H1 (cell line): ENCODE measurements at regions not wholly inside any gene's neighbourhood (a gene's known extent, or its start where the extent isn't known, plus 50 kb on each side); places are given as distances from the start of the nearest gene placed in this dataset.

Experiments used
- CTCF ChIP-seq, 3 experiments: IDR thresholded peaks; 1 replicate in 2 of 3; 2 replicates in 1 of 3; pipeline versions ENCODE4 v1.5.1 to v1.6.1; 2011; ENCODE audit warnings: low read length in 3 of 3, mild to moderate bottlenecking in 3 of 3, inconsistent platforms in 2 of 3, low read depth in 1 of 3, moderate library complexity in 1 of 3; ENCODE audit not compliant: insufficient read depth in 1 of 3; ENCODE audit errors: control extremely low read depth in 1 of 3
- PHF8 ChIP-seq: fragments of 200-600 bp; sonication (generic); conservative IDR thresholded peaks from 2 replicates; pipeline ENCODE4 v1.7.1; 2012; ENCODE audit warnings: low read depth, mild to moderate bottlenecking, inconsistent platforms, low read length, moderate library complexity
- RBBP5 ChIP-seq: IDR thresholded peaks from 2 replicates; pipeline ENCODE4 v1.7.1; 2012; ENCODE audit warnings: low read depth, mild to moderate bottlenecking, inconsistent platforms, low read length, moderate library complexity, borderline replicate concordance

GRCh38 chr5:34523387-34523726, 132.8 kb upstream of the RAI14 start (continued):
- TF ChIP-seq CTCF (IDR thresholded peaks at IDR 0.05; ENCODE audit: control extremely low read depth in 1 of 3, insufficient read depth in 1 of 3, low read depth in 1 of 3, low read length in 3 of 3) = no peak
- TF ChIP-seq RBBP5 = no peak
- TF ChIP-seq PHF8 = no peak
